Ovary (tissue), 3 donors: ENCODE measurements at regions not wholly inside any gene's neighbourhood (a gene's known extent, or its start where the extent isn't known, plus 50 kb on each side); places are given as distances from the start of the nearest gene placed in this dataset.

Source experiments
- POLR2A ChIP-seq: fragments of 450-650 bp; IDR thresholded peaks from one replicate; pipeline ENCODE4 v1.6.1; 2017; ENCODE audit warnings: antibody characterized with exemption, mild to moderate bottlenecking, moderate library complexity
- TF ChIP-seq, protein P1 (sequence below), 3 donors: fragments of 450-650 bp in 2 of 3; fragments of 200-600 bp in 1 of 3; IDR thresholded peaks; one replicate each; pipeline versions ENCODE4 v1.5.1 to v1.8.0; 2016 to 2022; ENCODE audit warnings: antibody characterized with exemption in 3 of 3, mild to moderate bottlenecking in 1 of 3
- donor health status: DM: no; HTN: no; CAD: no.

- TF ChIP-seq, protein P1, sequence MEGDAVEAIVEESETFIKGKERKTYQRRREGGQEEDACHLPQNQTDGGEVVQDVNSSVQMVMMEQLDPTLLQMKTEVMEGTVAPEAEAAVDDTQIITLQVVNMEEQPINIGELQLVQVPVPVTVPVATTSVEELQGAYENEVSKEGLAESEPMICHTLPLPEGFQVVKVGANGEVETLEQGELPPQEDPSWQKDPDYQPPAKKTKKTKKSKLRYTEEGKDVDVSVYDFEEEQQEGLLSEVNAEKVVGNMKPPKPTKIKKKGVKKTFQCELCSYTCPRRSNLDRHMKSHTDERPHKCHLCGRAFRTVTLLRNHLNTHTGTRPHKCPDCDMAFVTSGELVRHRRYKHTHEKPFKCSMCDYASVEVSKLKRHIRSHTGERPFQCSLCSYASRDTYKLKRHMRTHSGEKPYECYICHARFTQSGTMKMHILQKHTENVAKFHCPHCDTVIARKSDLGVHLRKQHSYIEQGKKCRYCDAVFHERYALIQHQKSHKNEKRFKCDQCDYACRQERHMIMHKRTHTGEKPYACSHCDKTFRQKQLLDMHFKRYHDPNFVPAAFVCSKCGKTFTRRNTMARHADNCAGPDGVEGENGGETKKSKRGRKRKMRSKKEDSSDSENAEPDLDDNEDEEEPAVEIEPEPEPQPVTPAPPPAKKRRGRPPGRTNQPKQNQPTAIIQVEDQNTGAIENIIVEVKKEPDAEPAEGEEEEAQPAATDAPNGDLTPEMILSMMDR (IDR thresholded peaks at IDR 0.05), result no peak
- no peak for TF ChIP-seq POLR2A
Observed at GRCh38 chr14:89619596-89619995, 202.6 kb upstream of the FOXN3 start.
